ENCODE measurements at regions not wholly inside any gene's neighbourhood (a gene's known extent, or its start where the extent isn't known, plus 50 kb on each side); places are given as distances from the start of the nearest gene placed in this dataset.
"Not testable (repeated sequence)": the region's sequence is repeated elsewhere in the genome, so short reads cannot be mapped to it uniquely, and the experiment has no call there.

DNA sequence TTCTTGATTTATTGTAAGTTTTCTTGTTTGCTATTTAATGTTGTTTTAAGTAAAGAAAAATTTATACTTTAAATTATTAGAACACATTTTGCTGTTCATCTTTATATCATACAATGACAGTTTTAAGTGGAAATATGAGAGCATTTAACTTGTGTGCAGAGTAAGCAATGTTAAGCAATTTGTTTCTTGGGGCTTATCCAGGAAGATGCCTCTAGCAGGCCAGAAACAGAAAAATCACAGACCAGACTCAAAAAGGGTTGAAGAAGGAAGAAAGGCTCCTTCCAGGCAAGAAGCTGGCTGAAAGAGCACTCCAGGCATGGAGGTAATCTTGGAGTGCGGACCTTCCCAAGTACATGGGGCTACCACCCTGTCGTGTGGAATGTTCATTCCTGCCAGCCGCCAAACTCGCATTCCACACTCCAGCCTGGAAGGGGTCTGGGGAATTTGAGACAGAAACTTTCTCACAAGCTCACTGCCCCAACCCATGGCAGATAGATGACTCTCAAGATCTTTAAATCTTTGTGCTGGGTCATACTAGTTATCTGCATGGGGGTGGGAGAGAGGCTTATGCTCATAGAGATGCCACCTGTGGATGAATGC is 1521.3 kb upstream of the AGA start:
- no peak for DNase-seq (ENCODE audit: low read depth in 2 of 2)

DNA sequence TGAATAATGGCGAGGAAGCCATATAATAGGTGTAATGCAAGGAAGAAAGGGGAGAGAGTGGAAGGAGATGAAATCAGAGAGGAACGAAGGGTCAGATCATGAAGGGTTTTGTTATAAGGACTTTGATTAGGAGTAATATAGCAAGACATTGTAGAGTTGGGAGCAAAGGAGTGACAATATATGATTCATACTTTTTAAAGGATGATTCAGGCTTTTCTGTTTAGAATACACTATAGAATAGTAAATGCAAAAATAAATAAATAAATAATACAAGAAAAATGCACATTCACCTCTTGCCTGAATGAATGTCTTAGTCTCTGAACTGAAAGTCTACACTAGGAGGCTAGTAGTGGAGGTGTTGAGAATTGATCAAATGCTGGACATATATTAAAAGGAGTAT is 1524.4 kb upstream of the AGA start:
- DNase-seq (ENCODE audit: low read depth in 2 of 2) = no peak

DNA sequence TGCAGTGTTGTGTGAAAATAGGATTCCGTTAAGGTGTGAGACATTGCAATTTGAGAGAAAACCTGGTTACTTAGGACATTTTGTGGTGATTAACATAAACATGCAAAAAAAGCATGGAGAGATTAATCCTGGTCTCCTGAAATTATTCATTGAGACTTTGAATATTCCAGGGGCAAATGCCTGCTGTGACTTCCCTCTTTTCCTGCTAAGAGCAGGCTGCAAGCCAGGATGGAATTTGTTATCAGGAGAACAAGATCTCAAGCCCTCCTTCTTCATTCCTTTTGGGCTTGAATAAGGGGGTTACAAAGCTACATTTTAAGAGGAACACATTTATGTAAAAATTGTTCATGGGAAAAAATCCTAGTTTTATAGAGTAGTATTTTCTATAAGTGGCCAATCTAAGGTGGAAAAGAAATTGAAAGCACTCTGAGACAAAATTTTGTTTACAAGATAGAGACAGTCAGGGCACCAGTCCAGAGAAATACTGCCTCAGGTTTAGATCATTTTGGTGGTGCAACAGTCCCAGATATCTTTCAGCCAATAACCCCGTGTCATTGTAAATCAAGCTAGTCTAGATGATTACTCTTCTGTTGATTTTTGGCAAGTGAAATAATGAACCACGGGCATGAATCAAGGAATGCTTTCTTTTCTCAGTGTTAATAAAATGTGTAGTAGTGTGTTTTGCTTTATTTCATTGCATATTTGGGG is 1528.3 kb upstream of the AGA start:
- no peak for DNase-seq (ENCODE audit: low read depth in 2 of 2)

DNA sequence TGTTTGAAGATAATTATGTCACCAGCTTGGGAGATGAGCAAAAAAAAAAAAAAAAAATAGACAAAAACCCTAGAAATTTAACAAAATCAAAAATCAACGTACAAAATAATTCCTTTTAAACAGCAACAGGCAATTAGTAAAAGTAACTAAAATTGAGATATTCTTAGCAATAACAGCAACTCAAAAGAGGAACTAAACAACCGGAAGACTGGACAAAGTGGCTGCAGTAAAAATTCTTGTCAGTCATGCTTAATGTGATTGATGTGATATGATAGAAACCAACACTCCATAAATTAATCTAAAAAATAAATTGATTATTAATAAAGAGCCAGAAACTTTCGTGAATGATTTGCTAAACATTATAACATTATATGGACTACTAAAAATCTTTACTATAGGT is 1534.6 kb upstream of the AGA start:
- DNase-seq (ENCODE audit: low read depth in 2 of 2) = no peak

DNA sequence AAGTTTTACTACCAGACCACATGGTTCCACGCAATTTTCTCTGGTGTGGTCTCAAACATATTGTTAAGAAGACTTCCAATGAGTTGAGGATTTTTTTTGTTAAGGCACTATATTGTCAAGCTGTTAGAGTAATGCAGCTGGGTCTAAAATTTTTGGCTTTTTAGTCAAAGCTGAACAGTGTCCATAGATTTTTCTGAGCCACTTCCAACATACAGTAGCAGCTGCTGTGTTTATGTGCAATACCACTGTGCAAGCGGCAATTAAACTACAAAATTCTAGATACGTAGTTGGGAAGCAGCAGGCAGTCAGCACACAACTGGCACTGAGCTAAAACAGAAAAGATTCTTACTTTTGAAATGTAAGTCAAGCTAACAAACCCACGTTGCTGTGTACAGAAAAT is 1551.1 kb upstream of the AGA start:
- no peak for DNase-seq (ENCODE audit: low read depth in 2 of 2)

DNA sequence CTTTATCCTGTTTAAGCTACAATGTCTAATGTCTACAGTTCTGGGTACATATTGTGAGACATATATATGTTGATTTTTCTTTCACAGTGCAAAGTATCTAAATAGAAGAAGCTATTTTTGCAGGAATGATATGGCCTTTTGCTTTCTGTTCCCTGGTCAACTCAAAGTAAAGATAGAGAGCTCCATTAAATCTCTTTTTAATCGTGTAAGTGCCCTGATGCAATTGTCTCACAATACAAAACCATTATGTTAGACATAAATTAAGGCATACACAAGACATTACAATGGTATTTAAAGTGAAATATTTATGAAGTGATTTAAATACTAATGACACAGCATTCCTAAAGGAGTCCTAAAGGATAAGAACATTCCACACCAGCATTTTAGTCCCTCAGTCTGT is 1559.7 kb upstream of the AGA start:
- DNase-seq (ENCODE audit: low read depth in 2 of 2) = no peak

DNA sequence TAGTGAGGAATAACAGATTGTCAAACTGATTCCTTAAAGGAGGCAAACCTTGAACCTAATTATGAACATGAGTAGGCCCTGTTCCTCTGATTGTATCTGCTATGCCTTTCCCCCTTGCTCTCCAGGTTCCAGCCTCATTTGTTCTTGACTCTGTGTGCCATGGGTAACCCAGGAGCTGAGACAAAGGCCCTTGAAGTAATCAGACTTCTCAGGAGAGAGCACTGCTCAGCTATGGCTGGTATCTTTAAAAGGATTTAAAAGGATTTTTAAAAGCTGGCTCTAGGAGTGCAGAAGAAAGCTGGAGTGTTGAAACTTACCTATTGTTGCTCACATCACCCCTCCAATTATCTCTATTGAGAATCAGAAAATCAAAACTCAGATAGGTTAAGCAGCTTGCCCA is 1565.5 kb upstream of the AGA start:
- no peak for DNase-seq (ENCODE audit: low read depth in 2 of 2)

DNA sequence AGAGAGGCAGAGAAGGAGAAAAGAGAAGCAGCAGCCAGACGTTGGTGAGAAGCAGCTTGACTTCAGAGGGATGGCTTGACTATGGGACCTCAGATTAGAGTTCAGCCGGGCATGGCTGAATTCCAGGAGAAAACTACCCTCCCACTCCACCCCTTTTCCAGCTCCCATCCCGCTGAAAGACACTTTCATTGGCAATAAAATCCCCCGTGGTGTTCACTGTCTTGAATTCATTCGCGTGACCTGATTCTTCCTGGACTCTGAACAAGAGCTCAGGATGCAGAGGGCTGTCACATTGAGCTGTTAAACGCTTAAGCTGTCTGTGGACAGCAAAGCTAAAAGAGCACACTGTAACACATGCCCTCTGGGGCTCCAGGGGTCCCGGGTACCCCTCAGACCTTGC is 1575.3 kb upstream of the AGA start:
- DNase-seq (ENCODE audit: low read depth in 2 of 2) = no peak

DNA sequence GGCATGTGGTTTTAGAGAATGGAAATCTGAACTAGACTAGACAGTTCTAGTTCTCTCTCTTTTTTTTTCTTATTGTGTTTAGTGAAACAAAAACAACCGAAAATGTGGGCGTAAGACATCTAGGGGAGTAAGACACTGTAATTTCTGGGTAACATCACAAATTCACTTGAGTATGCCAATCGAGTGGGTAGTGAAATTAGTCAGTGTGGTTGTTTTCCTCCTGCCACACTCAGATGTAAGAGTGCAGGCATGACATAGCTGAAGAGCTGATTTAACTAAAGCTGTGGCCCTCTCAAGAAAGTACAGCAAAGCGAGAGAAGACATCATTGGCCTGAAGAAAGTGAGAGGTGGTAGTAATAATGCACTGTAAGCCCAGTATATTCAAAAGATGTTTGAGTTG is 1585.3 kb upstream of the AGA start:
- DNase-seq (ENCODE audit: low read depth in 2 of 2) = no peak

DNA sequence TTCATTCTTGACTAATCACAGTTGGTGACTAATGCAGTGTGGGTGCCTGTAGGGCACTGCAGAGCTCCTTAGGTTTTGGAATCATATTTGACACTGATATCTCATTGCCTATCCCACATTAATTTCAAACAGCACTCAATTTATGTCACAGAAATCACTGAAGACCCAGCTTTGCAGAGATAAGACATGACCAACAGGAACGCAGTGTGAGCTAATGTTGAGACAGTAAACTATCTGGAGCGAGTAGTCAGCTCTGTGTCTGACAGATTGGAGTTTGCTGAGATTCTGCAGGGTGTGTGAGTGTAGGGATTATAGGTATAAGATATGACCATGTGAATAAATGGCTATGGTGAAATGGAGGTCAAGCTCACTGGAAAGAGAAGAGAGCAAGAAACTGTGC is 1586.1 kb upstream of the AGA start:
- DNase-seq (ENCODE audit: low read depth in 2 of 2) = no peak

DNA sequence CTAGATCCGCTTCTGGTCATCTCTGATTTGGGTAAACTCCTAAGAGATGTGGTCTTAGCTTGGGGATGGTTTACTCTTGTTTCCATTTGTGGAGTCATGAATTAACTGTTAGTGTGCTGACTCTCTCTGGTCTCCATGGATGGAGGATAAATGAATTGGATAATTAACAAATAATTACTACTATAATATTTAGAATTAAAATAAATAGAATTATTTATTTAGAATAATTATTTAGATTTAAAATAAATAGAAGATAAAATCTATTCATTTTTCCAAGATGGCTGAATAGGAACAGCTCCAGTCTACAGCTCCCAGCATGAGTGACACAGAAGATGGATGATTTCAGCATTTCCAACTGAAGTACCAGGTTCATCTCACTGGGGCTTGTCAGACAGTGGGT is 1587.4 kb upstream of the AGA start:
- DNase-seq (ENCODE audit: low read depth in 2 of 2) = no peak

DNA sequence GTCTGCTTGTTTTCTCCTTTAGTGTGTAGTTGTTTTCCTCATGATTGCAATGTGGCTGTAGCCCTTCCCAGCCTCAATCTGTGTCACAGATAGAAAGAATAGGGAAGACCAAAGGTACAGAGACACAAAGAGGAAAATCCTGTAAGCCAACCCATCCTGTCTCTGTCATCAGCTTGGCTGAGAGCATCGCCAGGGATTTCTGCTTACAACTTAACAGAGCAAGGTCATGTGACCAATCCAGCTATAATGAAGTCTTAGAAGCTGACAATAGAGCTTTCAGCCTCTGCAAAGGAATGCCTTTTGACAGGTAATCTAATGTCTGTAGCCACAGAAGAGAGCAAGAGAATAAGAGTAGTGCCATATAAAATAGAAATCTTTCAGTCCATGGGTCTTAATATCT is 1598.0 kb upstream of the AGA start:
- DNase-seq (ENCODE audit: low read depth in 2 of 2) = no peak

DNA sequence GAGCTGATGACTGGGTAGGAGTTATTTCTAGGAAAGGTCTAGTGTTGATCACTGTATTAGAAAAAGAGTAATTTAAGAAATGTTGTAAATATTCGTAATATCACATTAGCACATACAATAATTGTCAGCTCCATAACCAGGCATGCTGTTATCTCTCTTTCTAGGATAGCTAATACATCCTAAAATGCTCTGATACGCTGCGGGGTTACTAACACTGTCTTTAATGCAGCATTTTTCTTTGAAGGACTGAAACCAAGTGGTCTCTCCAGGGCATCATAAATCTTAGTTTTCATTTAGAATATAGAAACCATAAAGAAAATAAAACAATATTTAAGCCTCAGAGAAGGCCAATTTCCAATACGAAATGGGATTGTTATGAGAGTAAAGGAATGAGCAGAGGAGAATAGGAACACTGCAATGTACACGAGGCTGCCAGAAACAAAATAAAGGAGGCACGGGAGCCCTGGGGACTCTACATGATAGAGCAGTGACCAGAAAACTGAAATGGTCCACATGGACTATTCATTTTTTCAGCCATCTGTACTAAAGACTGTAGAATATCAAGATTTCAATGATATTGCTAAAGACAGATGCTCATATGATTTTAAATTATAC is 1606.7 kb upstream of the AGA start:
- DNase-seq (ENCODE audit: low read depth in 2 of 2) = no peak

DNA sequence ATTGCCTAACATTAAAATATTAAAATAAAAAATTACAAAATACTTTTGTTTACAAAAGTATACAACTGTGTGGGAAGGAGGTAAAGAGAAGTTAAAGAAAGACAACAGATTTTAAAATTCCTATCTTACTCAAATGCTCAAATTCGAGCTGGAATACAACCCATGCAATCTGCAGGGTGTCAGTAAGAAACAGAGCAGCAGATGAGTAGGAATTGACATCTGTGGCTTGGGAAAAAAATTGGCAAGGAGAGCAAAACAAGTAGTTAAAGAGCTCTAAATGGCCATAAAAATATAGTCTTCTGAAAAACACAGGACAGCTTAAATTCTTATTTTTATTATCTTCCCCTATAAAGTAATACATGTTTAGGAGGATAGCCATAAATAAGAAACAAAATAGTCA is 1609.0 kb upstream of the AGA start:
- DNase-seq (ENCODE audit: low read depth in 2 of 2) = no peak

DNA sequence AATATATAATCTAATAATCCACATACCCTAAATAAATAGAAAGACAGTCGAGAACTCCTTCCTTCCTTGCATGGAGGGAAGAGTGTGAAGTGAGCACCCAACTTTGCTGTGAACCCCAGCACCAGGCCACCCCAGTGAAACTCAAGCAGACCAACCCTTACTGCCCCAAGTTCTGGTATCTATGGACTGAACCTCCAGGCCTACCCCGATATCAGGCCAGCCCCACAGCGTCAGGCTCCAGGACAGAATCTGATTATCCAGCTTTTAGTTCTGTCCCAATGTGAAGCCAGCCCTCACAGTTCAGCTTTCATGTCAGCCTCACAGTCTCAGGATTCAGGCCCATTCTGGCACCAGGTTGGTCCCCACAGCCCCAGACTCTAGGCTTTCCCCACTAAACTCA is 1617.2 kb upstream of the AGA start:
- no peak for DNase-seq (ENCODE audit: low read depth in 2 of 2)

DNA sequence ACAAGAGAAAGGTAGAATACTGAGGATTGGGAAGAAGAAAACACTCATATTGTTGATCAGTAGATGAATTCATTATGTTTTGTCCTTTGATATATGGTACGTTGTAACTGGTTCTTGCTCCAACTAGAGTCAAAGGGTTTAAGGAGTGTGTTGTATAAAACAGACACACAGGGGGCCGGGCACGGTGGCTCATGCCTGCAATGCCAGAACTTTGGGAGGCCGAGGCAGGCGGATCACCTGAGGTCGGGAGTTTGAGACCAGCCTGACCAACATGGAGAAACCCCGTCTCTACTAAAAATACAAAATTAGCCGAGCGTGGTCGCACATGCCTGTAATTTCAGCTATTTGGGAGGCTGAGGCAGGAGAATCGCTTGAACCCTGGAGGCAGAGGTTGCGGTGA is 1624.0 kb upstream of the AGA start:
- DNase-seq (ENCODE audit: low read depth in 2 of 2) = not testable (repeated sequence)

DNA sequence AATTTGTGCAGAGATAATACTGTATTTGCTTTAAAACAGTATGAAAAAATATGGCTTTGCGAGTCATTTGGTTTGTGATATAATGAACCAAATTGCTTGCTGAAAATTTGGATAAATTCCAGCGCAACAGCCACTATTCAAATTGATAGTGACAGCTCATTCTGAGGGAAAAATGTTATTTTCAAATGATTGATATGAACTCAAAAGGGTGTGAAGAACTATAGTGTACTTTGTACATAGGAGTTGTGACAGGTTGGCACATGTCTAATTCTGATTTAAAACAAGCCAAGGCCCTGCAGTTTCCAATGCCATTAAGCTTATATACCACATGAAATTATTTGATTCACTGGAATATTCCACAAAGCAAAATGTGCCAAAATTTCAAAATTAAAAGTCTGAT is 1628.9 kb upstream of the AGA start:
- DNase-seq (ENCODE audit: low read depth in 2 of 2) = no peak

DNA sequence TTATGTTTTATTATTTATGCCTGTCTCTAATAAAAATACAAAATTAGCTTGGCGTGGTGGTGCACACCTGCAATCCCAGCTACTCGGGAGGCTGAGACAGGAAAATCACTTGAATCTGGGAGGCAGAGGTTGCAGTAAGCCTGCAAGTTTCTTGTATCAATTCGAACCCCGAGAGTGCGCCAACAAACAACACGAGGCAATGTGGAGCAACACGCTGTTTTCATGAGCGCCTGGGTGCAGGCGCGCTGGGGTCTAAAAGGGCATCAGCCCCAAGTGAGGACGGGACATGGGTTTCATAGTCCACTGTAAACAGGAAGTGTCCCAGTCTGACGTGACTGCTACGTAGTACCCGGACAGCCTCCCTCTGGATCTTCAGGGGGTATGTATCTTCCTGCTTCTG is 1634.6 kb upstream of the AGA start:
- no peak for DNase-seq (ENCODE audit: low read depth in 2 of 2)

DNA sequence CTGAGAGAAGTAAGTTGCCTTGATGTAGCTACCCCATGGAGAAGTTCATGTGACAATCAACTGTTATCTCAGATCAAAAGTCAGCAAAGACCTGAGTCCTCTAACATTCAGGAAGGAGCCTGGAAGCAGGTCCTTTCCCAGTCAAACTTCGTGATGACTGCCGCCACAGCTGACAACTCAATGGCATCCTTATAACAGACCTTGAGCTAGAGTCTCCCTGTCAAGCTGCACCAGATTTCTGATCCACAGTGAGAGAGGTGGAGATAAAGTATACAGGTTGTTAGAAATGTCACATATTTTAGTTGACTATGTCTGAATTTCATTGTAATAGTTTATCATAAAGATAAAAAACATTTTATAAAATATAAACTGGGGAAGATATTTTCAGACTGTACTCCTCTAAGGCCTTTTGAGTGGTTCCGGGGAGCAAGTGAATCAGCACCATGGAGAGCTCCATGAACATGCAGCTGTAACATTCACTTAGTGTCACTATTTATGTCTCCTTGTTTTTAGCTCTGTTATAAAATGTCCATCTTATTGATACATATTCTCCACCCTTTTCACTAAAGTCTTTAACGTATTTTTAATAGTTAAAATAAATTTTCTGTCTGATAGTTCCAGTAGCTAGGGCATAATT is 1653.5 kb upstream of the AGA start:
- no peak for DNase-seq (ENCODE audit: low read depth in 2 of 2)

DNA sequence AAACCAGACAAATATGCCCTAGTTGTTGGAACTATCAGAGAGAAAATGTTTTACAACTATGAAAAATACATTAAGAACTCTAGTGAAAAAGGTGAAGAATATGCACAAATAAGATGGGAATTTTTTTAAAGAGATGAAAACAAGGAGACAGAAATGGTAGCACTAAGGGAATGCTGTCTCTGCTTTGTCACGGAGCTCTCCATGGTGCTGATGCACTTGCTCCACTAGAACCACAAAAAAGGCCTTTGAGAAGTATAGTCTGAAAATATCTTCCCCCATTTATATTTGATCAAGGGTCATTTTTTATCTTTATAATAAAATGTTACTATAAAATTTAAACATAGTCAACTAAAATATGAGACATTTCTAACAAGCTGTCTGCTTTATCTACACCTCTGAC is 1655.5 kb upstream of the AGA start:
- DNase-seq (ENCODE audit: low read depth in 2 of 2) = no peak

DNA sequence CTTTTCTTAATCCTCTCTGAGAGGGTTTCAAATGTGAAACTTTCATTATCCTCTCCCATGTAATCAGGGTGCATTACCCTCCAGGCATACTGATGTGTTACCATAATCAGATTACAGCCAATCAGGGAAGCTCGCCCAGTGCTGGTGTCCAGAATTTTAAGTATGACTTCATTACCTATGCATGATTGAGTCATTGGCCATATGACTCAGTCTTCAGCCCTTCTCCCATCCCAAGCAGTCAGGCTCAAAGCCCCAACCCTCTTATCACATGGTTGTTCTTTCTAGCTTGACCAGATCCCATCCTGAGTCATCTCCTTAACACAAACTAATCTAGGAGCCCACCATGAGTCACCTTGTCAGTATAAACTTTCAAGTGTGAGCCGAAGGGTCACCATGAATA is 1668.1 kb upstream of the AGA start:
- no peak for DNase-seq (ENCODE audit: low read depth in 2 of 2)

DNA sequence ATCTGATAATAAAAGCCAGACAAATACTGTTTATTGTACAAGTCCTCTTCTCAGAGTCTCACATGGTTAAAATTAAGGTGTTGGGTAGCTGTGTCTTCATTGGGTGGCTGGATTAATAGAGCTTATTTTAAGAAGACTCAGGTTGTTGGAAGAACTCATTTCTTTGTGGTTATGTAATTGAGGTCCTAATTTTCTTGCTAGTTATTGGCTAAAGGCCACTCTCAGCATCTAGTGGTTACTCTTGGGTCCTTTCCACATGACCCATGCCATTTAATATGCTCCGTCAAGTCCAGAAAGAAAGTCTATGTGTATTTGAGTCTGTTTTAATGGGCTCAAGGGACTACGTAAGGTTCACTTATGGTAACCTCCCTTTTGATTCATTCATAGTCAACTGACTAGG is 1668.6 kb upstream of the AGA start:
- no peak for DNase-seq (ENCODE audit: low read depth in 2 of 2)

Measured in stimulated activated CD8-positive, alpha-beta memory T cell treated with anti-CD3 and anti-CD28 coated beads, Interleukin-7, amount 100 ng/mL, for 1 hour (primary cell).